ENCODE measurements at regions not wholly inside any gene's neighbourhood (a gene's known extent, or its start where the extent isn't known, plus 50 kb on each side); places are given as distances from the start of the nearest gene placed in this dataset.
"Not testable (repeated sequence)": the region's sequence is repeated elsewhere in the genome, so short reads cannot be mapped to it uniquely, and the experiment has no call there.

DNA sequence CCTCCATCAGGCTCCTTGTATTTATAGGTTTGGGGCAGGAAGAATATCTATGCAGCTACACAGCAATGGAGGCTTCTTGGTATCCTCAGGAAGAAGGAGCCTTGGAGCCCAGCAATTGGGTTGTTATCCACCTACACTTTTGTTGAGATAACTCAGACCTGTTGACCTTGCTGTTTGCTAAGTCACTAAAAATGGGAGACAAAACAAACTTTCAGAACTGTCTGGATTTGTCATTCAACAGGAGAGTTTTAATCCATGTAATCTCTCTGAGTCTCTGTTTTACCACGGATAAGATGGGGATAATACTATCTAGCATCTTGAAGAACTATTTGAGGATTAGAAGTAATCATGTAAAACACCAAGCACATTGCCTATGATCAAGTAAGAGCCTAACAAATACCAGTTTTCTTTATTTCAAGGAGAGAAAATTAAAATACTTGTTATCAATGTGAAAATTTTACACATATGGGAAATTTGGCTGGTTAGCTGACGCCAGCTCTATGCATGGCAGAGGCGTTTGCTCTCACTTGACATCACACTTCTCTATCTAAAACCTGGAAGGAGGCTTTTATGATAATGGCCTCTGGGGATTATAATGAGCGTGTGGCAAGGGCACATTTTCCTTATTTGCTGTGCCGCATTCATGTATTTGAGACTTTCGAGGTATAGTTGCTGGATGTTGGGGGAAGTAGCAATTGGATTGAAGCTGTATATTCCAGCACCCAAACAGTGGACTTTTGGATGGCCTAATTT, 215.6 kb downstream of the PDCD6IP start:
- no peak for DNase-seq

DNA sequence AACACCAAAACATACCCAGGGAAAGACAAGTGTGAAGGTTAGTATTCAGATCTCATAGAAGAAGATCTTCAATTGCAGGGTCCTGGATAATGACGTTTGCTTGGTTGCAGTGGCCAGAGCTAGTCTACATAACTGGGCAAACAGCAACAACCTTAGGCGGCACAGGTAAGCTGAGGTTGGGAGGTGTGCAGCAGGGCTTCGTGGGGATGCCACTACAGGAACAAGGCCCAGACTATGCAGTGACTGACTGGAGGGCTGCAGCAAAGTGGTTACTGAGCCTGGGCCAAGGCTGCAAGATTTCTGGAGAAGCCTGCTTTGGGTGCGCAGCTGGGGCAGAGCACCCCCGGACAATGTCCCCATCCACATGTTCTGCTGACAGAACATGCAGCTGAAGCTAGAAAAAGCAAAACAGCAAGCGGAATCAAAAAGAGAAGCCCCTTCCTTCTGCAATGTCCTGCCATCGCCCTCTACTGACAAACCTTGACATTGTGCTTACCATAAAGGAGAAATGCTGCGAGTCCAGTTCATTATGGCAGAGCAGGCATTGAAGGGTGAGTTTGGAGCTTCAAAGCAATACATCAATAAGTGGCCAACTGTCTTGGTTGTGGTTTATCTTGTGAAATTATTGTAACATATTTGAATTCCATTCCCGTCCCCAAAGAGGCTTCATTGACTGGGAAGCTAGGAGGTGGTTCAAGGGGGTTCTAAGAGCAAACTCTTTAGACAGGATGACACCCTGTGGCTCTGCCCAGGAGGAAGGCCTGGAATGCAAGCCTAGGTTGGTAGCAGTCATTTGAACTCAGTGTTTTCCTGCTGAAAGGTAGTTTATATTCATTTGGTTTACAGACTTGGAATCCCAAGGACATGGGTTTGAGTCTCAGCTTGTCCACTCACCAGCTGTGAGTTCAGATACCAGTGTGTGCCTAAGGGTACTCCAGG, 217.0 kb downstream of the PDCD6IP start:
- peak; percentile 48 for DNase-seq

DNA sequence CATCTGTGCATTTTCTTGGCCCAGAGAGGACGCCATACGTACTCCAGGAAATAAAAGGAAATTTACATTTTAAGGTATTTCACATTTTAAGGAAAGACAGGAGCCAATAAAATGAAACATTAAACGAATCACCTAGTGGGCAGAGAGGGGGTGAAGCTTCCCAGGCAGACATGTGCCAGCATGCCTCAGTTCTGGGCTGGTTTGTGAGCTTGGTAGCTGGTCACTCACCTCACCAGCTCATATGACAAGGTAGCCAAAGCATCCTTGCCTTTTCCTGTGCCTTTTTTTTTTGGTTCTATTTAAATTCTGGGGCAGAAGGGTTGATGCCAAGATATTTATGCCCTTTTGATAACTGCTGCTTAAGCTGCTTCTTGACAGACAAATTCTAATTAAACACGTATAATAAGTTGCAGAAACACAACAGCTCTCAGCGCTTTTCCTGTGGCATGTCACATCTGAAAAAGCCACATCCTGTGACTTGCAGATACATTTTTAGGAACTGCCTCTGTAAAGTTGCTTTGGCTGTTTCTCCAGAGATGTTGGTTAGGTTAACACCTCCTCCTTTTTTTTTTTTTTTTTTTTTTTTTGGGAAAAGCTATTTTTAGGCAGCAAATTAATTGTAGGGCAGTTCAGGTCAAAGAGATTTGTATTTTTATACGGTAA, 218.6 kb downstream of the PDCD6IP start:
- DNase-seq: peak; percentile 77

DNA sequence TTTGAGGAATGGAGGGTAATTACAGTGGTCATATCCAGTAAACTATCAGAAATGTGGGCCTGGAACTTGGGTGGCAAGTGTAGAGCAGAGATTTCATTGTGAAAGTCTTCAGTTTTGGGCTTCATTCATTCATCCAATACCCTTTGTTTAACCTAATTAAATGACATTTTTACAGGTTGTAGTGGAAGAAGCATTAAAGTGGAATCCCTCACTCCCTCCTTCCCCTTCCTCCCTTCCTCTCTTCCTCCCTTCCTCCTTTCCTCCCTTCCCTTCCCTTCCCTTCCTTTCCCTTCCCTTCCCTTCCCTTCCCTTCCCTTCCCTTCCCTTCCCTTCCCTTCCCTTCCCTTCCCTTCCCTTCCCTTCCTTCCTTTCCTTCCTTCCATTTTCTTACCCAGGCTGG, 219.3 kb downstream of the PDCD6IP start:
- no peak for DNase-seq

DNA sequence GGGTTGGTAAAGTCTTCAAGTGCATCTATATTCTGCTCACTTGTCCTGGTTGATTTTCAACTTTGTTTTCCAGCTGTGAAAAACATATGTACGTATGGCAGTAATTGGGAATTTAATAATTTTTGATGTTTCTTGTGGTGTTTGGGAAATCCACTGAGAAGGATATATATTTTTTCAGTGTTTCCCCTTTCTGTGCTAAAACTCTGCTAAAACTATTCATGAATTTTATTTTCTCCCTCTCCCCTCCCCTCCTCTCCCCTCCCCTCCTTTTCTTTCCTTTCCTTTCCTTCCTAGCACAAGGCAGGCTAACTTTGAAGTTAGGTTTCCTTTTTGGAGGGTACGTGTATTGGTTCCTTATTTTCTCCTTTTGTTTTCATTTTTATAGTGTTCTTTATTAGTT, 220.7 kb downstream of the PDCD6IP start:
- no peak for DNase-seq

DNA sequence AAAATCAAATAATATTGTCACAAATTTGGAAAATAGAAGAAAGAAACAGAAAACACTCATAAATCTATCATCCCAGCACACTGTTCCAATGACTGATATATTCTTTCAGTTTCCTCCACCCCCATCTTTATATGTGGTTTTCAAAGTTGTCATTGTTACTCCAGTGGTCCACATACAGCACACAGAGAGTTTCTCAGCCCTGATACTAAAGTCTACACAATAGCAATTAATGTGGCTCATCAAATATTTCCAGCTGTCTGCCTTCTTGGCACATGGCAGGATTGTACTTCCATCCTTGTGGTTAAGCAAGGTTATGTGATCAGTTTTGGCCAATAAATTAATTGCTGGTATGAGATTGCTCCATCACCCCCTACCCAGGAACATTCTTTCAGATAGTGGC, 221.7 kb downstream of the PDCD6IP start:
- no peak for DNase-seq

DNA sequence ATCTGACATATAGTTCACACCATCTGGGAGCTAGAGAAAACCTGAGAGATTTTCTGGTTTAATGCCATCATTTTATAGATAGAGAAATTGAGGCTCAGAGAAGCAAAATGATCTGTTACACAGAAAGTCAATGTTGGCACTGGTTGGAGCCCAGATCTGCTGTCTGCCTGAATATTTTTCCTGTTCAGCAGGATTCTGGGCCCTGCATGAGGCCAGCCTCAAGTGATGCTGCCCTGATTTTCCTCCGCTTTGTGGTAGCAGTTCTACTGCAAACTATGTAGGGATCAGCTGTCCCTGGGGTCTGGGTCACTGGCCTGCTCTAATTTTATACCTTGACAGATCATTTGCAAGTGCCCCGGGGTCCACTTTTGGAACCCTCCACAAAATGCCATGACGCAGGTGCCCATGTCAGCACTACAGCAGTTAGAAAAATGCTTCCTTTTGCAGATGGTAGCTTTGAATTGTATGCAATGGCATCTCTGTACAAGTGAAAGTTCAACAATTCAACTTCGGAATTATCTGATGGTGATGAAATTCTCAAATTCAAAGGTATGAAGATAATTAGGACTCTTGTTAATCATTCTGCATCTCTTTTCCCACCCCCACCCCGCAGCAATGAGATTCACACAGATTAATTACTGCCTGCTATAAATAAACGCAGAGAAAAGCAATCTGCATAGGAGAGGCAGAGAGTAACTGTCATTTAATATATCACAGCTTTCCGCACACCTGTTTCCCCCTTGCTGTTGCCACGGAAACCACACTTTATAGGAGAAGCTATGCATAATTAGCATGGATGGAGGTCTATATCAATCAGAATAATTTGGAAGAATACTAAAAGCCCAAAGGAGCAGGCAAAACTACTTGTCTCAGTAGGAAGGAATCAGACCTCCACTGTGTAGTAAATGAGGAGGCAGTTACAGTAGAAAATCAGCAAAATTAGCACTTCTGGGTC, 222.6 kb downstream of the PDCD6IP start:
- DNase-seq: no peak

DNA sequence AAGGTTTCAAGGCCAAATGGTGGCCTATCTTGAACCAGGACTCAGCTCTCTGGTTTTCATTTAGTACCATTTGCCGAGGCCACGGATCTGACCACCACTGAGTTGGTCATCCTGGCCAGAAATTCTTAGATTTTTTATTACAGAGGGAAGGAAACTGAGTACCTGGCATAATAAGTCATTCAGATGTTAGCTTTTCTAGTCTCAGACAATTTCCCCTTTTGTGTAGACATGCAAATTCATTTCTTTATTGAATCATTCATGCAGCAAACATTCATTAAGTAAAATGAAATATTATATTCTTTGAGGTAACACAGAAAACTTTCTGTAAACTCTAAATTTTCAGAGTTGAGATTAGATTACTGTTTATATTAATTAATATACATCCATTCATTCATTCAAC, 223.7 kb downstream of the PDCD6IP start:
- DNase-seq: no peak

DNA sequence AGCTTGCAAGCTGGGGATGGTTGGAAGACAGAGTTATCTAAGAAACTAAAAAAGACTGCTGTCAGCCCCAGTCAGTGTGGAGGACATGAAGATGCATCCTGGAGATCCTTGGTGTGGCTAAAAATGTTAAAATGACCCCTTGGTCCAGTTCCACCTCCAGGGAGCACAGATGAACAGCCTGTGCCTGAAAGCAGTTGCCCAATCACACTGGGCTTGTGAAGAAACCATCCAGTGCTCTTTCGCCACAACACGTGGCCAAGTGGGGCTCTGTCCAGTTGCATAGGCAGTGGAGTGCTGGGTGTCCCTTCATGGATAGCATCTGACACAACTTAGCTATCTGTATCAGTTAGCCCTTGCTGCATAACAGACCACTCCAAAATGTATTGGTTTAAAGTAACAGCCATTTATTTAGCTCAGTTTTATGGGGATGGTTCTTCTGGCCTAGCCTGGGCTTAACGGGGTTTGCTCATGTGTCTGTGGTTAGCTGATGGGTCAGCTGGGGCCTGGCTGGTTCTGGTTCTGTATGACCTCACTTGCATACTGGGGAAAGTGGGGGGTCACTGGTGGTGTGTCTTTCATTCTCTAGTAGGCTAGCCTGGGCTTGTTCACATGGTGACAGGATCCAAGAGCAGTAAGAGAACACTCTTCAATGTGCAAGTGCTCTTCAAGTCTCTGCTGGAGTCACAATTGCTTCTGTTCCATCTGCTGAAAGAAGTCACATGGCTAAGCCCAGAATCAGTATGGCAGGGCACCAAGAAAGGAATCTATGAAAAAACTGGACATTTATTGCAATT, 226.2 kb downstream of the PDCD6IP start:
- DNase-seq: no peak

DNA sequence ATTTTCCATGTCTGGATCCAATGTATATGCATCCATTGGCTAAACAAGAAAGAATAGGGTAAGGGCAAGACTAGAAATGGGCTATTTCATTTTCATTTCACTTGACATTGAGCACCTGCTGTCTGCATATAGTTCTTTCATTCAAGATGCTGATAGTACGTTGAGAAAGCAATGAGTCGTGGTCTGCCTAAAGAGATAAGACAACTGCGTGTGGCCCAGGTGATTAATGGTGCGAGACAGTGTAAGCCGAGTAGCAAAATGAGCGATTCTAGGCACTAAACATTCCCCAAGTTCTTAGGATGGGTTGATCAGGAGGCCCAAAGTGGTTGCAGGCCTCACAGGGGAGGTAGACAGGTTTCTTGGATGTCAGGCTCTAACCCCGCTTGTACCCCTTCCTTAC, 235.4 kb downstream of the PDCD6IP start:
- no peak for DNase-seq

DNA sequence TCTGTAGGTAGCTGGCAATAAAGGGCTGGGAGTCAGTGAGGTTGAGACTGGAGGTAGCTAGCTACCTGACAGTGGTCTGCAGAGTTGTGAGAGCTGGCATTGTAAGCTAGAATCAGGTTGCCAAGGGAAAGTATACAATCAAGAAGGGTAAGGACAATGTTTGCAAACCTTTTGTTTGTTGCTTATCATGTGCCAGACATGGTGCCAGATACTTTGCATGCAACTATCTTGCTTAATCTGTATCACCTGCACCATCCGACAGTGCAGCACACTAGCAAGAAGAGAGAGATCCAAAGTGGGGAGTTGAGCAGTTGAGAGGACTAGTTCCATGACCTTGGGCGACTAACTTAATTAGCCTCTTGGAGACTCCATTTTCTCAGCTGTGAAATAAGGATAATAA, 236.4 kb downstream of the PDCD6IP start:
- no peak for DNase-seq

DNA sequence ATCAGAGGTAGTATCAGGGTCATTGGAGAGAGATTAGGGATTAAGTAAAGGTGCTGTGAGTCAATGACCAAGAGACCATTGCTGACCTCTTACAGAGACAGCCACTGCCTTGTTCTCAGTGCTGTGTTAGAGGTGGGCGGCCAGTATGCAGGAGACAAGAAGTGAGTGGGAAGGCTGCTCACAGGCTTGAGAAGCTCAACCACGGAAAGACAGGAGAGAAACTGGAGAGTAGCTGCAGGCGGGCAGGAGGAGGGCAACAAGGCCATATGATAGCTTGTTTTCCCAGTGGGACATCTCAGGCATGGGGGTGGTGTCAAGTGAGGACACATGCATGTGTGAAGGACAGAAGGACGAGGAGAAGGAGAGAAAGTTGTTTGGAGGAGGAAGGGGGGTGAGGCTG, 237.3 kb downstream of the PDCD6IP start:
- DNase-seq: no peak

DNA sequence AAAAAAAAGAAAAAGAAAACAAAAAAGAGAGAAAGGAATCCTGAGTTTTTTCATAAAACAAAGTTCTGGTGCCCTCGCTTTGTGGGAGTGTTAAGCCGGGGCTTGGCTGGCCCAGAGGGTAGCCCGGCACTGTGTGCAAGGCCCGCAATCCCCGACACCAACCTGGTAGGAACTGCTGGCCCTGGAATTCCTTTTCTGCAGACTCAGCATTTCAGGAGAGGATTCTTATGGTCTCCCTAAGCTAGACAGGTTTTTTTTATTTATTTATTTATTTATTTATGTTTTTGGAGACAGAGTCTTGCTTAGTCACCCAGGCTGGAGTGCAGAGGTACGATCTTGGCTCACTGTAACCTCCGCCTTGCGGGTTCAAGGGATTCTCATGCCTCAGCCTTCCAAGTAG, 238.8 kb downstream of the PDCD6IP start:
- DNase-seq: no peak

DNA sequence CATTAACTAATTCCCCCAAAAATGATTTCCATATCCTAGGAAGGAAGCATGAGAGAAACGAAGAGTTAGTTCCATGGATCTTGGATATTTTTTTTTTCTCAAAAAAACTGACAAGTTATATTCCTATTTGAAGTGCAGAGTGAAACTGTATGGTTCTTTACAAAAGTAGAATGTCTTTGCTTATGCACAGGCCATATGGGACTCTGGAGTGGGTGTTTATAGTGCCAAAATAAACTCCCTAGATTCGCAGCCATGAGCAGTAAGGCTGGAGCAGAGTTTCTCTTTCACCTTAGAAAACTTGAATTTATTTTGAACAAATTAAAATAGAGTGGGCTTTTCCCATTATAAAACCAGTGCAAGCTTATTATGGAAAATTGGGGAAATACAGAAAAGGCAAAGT, 239.7 kb downstream of the PDCD6IP start:
- DNase-seq: no peak

DNA sequence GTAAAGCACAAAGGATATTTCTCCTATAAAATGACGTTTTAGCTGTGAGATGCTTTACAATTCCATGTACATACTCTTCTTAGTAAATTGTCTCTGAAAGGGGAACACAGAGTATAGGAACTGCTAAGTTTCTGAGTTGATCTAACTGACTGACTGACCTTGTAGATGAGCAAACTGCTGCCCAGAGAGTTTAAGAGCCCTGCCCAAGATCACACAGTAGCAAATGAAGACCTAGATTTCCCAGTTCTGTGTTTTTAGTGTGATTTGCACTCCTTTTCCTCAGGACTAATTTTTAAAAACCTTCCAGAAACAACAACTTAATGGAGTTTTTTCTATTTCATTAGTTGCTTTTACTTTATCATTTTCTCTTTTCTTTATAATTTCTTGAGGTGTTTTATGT, 247.7 kb downstream of the PDCD6IP start:
- no peak for DNase-seq

DNA sequence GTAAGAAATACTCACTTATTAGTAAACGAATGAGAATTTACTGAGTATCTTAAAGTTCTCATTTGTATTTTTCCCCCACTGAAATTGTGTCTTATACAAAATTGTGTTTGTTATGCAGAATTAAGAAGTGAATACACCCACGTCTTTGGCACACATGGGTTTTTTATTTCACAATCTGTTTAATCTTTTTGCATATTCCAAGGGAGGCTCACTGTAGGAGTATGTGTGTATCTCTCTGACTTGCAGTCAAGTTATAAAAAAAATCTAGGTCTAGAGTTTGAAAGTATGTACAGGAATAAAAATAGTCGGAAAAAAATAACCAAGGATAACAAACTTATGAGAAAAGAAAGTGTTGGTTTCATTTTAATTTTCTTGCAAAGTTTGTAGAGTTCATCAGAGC, 255.2 kb downstream of the PDCD6IP start:
- no peak for DNase-seq

DNA sequence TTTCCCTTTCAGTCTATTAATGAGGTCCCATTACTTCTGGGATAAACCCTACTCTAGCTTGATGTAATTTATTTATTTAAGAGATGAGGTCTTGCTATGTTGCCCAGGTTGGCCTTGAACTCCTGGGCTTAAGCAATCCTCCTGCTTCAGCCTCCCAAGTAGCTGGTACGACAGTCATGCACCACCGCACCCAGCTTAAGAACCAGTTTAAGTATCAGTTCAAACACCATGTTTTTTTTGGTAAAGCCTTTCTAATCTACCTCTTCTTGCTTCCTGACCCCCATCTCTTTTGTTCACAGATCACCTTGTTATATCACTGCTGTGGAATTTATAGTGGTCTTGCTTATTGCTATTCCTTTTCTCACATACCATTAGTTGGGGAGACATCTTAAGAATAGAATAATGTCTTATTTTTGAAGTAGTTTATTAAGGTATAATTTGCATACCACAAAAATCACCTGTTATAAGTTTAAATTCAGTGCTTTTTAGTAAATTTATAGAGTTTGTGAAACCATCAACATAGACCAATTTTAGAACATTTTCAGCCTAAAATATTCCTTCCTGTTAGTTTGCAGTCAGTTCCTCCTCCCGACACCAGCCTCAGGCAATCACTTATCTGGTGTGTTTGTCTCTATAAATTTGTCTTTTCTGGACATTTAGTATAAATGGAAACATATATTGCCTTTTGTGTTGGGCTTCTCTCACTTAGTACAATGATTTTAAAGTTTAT, 257.9 kb downstream of the PDCD6IP start:
- no peak for DNase-seq

DNA sequence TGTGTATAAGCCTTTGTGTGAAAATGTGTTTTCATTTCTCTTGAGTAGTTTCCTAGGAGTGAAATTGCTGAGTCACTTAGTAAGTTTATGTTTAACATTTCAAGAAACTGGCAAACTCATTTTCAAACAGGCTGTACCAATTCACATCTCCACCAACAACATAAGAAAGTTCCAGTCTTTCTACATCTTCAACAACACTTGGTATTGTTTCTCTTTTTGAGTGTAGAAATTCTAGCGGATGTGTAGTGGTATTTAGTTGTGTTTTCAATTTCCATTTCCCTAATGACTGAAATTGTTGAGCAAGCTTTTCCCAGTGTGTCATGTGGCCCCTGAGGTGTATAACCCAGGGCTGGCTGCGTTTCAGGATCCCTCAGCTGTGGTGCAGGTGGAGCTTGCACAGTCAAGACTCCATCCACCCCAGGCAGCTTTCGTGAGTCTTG, 258.5 kb downstream of the PDCD6IP start:
- no peak for DNase-seq

DNA sequence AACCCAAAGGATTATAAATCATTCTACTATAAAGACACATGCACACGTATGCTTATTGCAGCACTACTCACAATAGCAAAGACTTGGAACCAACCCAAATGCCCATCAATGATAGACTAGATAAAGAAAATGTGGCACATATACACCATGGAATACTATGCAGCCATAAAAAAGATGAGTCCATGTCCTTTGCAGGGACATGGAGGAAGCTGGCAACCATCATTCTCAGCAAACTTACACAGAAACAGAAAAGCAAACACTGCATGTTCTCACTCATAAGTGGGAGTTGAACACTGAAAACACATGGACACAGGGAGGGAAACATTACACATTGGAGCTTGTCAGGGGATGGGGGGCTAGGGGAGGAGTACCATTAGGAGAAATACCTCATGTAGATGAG, 262.6 kb downstream of the PDCD6IP start:
- DNase-seq: not testable (repeated sequence)

DNA sequence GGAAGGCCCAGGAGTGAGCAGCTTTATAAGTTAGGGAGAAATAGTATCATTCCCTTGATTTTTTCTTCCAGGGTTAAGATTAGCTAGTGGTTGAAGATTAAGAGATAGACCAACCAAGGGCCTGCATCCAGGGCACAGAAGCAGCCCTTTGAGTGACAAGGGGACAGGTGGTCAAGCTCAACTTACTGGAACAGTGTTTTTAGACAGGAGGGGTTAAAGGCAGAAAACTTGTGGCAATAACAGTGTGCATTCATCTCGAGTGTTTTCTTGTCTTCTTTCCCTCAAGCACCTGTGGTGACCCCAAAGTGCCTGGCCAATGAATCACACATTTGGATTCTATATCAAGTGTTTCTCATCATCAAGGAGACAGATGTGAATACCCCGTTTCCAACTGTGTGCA, 267.5 kb downstream of the PDCD6IP start:
- DNase-seq: no peak

DNA sequence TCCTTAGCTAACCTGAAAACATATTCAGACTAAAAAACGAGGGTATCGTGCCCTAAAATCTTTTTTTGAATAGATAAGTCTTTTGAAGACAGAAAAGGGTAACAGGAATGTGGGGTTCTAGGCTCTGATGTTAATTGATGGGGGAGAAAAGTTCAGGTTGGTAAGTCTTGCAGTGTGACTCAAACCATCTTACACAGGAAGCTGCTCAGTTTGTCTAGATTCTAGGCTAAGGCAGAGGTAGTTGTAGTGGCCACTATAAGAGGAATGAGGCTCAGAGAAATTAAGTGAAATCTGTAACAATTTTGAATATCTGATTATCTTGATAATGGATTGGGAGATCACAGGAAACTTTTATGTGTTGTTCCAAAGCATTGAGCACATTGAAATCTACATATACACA, 267.9 kb downstream of the PDCD6IP start:
- DNase-seq: no peak

Measured in fibroblast of skin of right biceps (primary cell).